Trophoblast cell (in vitro differentiated cells and primary cell): ENCODE measurements at regions not wholly inside any gene's neighbourhood (a gene's known extent, or its start where the extent isn't known, plus 50 kb on each side); places are given as distances from the start of the nearest gene placed in this dataset.
"Not testable (repeated sequence)": the region's sequence is repeated elsewhere in the genome, so short reads cannot be mapped to it uniquely, and the experiment has no call there.

Experiments
- DNase-seq, 2 donors: peaks; one replicate each; pipeline ENCODE4 v3.0.0-alpha.2; 2016
- H2AFZ ChIP-seq: 2 replicates; pipeline ENCODE4 v1.6.1; 2013; ENCODE audit warnings: low read length, moderate library complexity, mild to moderate bottlenecking; ENCODE audit not compliant: insufficient read depth, poor library complexity
- H2AK5ac ChIP-seq: 2 replicates; pipeline ENCODE4 v1.6.1; 2013; ENCODE audit warnings: mild to moderate bottlenecking, low read length
- H2BK120ac ChIP-seq: 2 replicates; pipeline ENCODE4 v1.6.1; 2013; ENCODE audit warnings: low read length, mild to moderate bottlenecking, moderate library complexity; ENCODE audit not compliant: insufficient read depth, poor library complexity
- H2BK12ac ChIP-seq: 2 replicates; pipeline ENCODE4 v1.6.1; 2013; ENCODE audit warnings: mild to moderate bottlenecking, low read length, moderate library complexity
- H2BK5ac ChIP-seq: 2 replicates; pipeline ENCODE4 v1.6.1; 2013; ENCODE audit warnings: low read length, low read depth, moderate library complexity, mild to moderate bottlenecking; ENCODE audit not compliant: poor library complexity
- H3K14ac ChIP-seq: 2 replicates; pipeline ENCODE4 v1.6.1; 2013; ENCODE audit warnings: mild to moderate bottlenecking, low read length
- H3K18ac ChIP-seq: 2 replicates; pipeline ENCODE4 v1.6.1; 2013; ENCODE audit warnings: mild to moderate bottlenecking, low read length
- H3K23ac ChIP-seq: 2 replicates; pipeline ENCODE4 v1.6.1; 2013; ENCODE audit warnings: low read length
- H3K27ac ChIP-seq: 2 replicates; pipeline ENCODE4 v1.5.1; 2013; ENCODE audit warnings: low read depth, mild to moderate bottlenecking, inconsistent platforms, low read length, moderate library complexity
- H3K27me3 ChIP-seq: 2 replicates; pipeline ENCODE4 v1.6.1; 2013; ENCODE audit warnings: inconsistent platforms, mild to moderate bottlenecking, low read length, moderate library complexity; ENCODE audit not compliant: insufficient read depth
- H3K36me3 ChIP-seq, 2 experiments: 1 replicate in 1 of 2; 2 replicates in 1 of 2; pipeline ENCODE4 v1.6.1; 2013; ENCODE audit warnings: low read length in 2 of 2, mild to moderate bottlenecking in 2 of 2, moderate library complexity in 1 of 2; ENCODE audit not compliant: insufficient read depth in 2 of 2, control insufficient read depth in 1 of 2
- H3K4ac ChIP-seq: 2 replicates; pipeline ENCODE4 v1.6.1; 2013; ENCODE audit warnings: low read depth, mild to moderate bottlenecking, low read length, moderate library complexity
- H3K4me1 ChIP-seq, 2 experiments: 1 replicate in 1 of 2; 2 replicates in 1 of 2; pipeline ENCODE4 v1.6.1; 2013; ENCODE audit warnings: low read length in 2 of 2, mild to moderate bottlenecking in 2 of 2, moderate library complexity in 1 of 2; ENCODE audit not compliant: insufficient read depth in 2 of 2, control insufficient read depth in 1 of 2
- H3K4me2 ChIP-seq: 2 replicates; pipeline ENCODE4 v1.6.1; 2013; ENCODE audit warnings: inconsistent platforms, mild to moderate bottlenecking, low read length, moderate library complexity
- H3K4me3 ChIP-seq: 2 replicates; pipeline ENCODE4 v1.5.1; 2013; ENCODE audit warnings: mild to moderate bottlenecking, low read depth, low read length, inconsistent platforms
- H3K79me1 ChIP-seq: one replicate; pipeline ENCODE4 v1.6.1; 2013; ENCODE audit warnings: low read length
- H3K79me2 ChIP-seq: 2 replicates; pipeline ENCODE4 v1.6.1; 2013; ENCODE audit warnings: low read length, mild to moderate bottlenecking; ENCODE audit not compliant: control insufficient read depth, insufficient read depth, poor library complexity
- H3K9ac ChIP-seq: 2 replicates; pipeline ENCODE4 v1.6.1; 2013; ENCODE audit warnings: mild to moderate bottlenecking, low read length
- H3K9me3 ChIP-seq: 2 replicates; pipeline ENCODE4 v1.6.1; 2013; ENCODE audit warnings: low read depth, mild to moderate bottlenecking, control low read depth, inconsistent platforms, low read length; ENCODE audit not compliant: insufficient read depth
- H4K12ac ChIP-seq: 2 replicates; pipeline ENCODE4 v1.6.1; 2013; ENCODE audit warnings: low read depth, mild to moderate bottlenecking, low read length, moderate library complexity
- H4K8ac ChIP-seq: 2 replicates; pipeline ENCODE4 v1.6.1; 2013; ENCODE audit warnings: low read depth, mild to moderate bottlenecking, low read length, moderate library complexity
- H4K91ac ChIP-seq: one replicate; pipeline ENCODE4 v1.6.1; 2013; ENCODE audit warnings: low read depth, mild to moderate bottlenecking, low read length, moderate library complexity
- WGBS: extraction: QIAGEN DNeasy Blood & Tissue Kit; methylation state at CpG from one replicate; pipeline ENCODE4 v1.1.7; 2013; ENCODE audit warnings: missing lambda C conversion rate; ENCODE audit not compliant: insufficient read length, insufficient coverage; ENCODE audit errors: extremely low coverage; 5-methylcytosine and 5-hydroxymethylcytosine counted together

- H3K9ac ChIP-seq, H2BK12ac ChIP-seq, H3K4me2 ChIP-seq, DNase-seq, H3K14ac ChIP-seq, H3K36me3 ChIP-seq, H2AK5ac ChIP-seq, H3K4me1 ChIP-seq, H2AFZ ChIP-seq, H4K91ac ChIP-seq, H3K18ac ChIP-seq, H3K79me2 ChIP-seq, H2BK5ac ChIP-seq, H3K9me3 ChIP-seq, H4K12ac ChIP-seq, H3K79me1 ChIP-seq, H3K27me3 ChIP-seq, H3K4ac ChIP-seq, H4K8ac ChIP-seq, H3K23ac ChIP-seq, H2BK120ac ChIP-seq, H3K27ac ChIP-seq, H3K4me3 ChIP-seq: not testable (repeated sequence)
- WGBS, result no CpG with 5 or more reads among the region's 16 CpGs
Measured at GRCh38 chr9:74424488-74424887, 72.6 kb upstream of the RORB start.

- H3K79me2 ChIP-seq, result no peaks in the 10 kb centered on the region
- no peaks in the 10 kb centered on the region for H3K27me3 ChIP-seq
- no peak overlapping the region for H3K18ac ChIP-seq
- no peak overlapping the region for H2BK120ac ChIP-seq
- no peak overlapping the region for H3K14ac ChIP-seq
- no CpG with 5 or more reads among the region's 1 CpG for WGBS
- H3K27ac ChIP-seq, result no peak overlapping the region
- H4K12ac ChIP-seq, result no peak overlapping the region
- no peak overlapping the region for H3K4me2 ChIP-seq
- H3K9ac ChIP-seq, result no peak overlapping the region
- H2BK5ac ChIP-seq, result no peak overlapping the region
- H3K9me3 ChIP-seq, result no peaks in the 10 kb centered on the region
- H2AFZ ChIP-seq, result no peak overlapping the region
- H3K4me3 ChIP-seq, result no peak overlapping the region
- H3K4ac ChIP-seq, result no peak overlapping the region
- no peak overlapping the region for H2AK5ac ChIP-seq
- H3K4me1 ChIP-seq, result no peaks in the 10 kb centered on the region
- H3K23ac ChIP-seq, result no peak overlapping the region
- no peaks in the 10 kb centered on the region for H3K36me3 ChIP-seq
- no peaks in the 10 kb centered on the region for H3K79me1 ChIP-seq
- no peak overlapping the region for H4K8ac ChIP-seq
- H2BK12ac ChIP-seq, result no peak overlapping the region
- H4K91ac ChIP-seq, result no peak overlapping the region
- DNase-seq, result no peak
Measured at GRCh38 chr9:74431467-74431866, 65.7 kb upstream of the RORB start.

- H3K27me3 ChIP-seq, result no peaks in the 10 kb centered on the region
- no peak overlapping the region for H3K9ac ChIP-seq
- H3K4me3 ChIP-seq, result no peak overlapping the region
- DNase-seq, result no peak
- no peak overlapping the region for H3K18ac ChIP-seq
- no peak overlapping the region for H2BK5ac ChIP-seq
- no peaks in the 10 kb centered on the region for H3K36me3 ChIP-seq
- H2AK5ac ChIP-seq, result no peak overlapping the region
- H4K12ac ChIP-seq, result no peak overlapping the region
- H3K14ac ChIP-seq, result no peak overlapping the region
- no peak overlapping the region for H2AFZ ChIP-seq
- no peaks in the 10 kb centered on the region for H3K79me2 ChIP-seq
- no peaks in the 10 kb centered on the region for H3K79me1 ChIP-seq
- no peaks in the 10 kb centered on the region for H3K9me3 ChIP-seq
- H2BK120ac ChIP-seq, result no peak overlapping the region
- no peak overlapping the region for H3K27ac ChIP-seq
- no peak overlapping the region for H3K4ac ChIP-seq
- no CpG with 5 or more reads among the region's 2 CpGs for WGBS
- H3K4me2 ChIP-seq, result no peak overlapping the region
- no peak overlapping the region for H4K91ac ChIP-seq
- no peak overlapping the region for H2BK12ac ChIP-seq
- H4K8ac ChIP-seq, result no peak overlapping the region
- H3K4me1 ChIP-seq, result no peaks in the 10 kb centered on the region
- H3K23ac ChIP-seq, result no peak overlapping the region
Measured at GRCh38 chr9:74443036-74443750, 53.9 kb upstream of the RORB start.

GRCh38 chr9:74444369-74444768 is 52.8 kb upstream of the RORB start:
- Histone ChIP-seq H4K8ac (no peak overlapping the region), H3K27me3 (no peaks in the 10 kb centered on the region), H3K27ac (no peak overlapping the region), H2AK5ac (no peak overlapping the region), H2BK120ac (no peak overlapping the region), H3K79me2 (no peaks in the 10 kb centered on the region), H2AFZ (no peak overlapping the region), H3K9ac (no peak overlapping the region), H3K4me2 (no peak overlapping the region), H3K18ac (no peak overlapping the region), H3K4me3 (no peak overlapping the region), H2BK5ac (no peak overlapping the region), H2BK12ac (no peak overlapping the region), H3K79me1 (no peaks in the 10 kb centered on the region), H3K4me1 (no peaks in the 10 kb centered on the region), H3K14ac (no peak overlapping the region), H3K36me3 (no peaks in the 10 kb centered on the region), H3K23ac (no peak overlapping the region), H3K4ac (no peak overlapping the region), H3K9me3 (no peaks in the 10 kb centered on the region), H4K12ac (no peak overlapping the region), H4K91ac (no peak overlapping the region)
- no peak for DNase-seq
- no CpG with 5 or more reads among the region's 6 CpGs for WGBS
